GM12875 (cell line): ENCODE measurements at regions not wholly inside any gene's neighbourhood (a gene's known extent, or its start where the extent isn't known, plus 50 kb on each side); places are given as distances from the start of the nearest gene placed in this dataset.

Experiments
- H3K4me3 ChIP-seq: one replicate; pipeline ENCODE4 v1.5.1; 2011; ENCODE audit warnings: low read depth, low read length, control low read depth
- CTCF ChIP-seq: IDR thresholded peaks from 2 replicates; pipeline ENCODE4 v1.5.1; 2011; ENCODE audit warnings: low read depth, mild to moderate bottlenecking, control low read depth, inconsistent platforms, low read length, moderate library complexity, borderline replicate concordance; ENCODE audit not compliant: insufficient read depth

DNA sequence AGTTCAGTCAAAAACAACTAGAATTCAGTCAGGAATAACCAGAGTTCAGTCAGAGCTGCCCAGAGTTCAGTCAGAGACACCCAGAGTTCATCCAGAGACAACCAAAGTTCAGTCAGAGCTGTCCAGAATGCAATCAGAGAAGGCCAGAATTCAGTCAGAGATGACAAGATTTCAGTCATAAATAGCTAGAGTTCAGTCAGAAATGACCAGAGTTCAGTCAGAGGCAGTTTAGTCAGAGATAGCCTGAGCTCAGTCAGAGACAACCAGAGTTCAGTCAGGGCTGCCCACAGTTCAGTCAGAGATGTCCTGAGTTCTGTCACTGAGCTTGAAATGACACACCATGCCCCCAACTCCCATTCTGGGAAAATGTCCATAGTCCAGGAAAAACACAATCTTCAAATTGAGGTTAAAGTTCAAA lies 1102.8 kb downstream of the BCL11B start:
- H3K4me3 ChIP-seq: no peak overlapping the region
- no peak for TF ChIP-seq CTCF

- no peak overlapping the region for H3K4me3 ChIP-seq
- TF ChIP-seq CTCF: no peak
Observed at GRCh38 chr14:98170575-98170974, 1101.4 kb downstream of the BCL11B start.

DNA sequence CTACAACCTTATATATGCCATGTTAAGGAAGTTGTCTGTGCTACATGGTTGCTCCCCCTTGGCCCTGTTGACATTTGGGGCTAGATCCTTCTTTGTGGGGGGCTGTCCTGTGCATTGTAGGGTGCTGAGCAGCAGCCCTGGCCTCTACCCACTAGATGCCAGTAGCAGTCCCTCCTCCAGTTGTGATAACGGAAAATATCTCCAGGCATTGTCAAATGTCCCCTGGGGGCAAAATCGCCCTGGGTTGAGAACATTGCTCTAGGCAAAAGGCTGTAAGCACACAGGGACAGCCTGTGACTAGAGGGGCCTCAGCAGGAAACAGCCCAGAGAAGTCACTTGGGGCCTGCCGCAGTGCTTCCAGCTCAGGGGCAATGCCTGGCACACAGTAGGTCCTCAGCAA lies 1100.3 kb downstream of the BCL11B start:
- no peak for TF ChIP-seq CTCF
- H3K4me3 ChIP-seq: no peak overlapping the region

DNA sequence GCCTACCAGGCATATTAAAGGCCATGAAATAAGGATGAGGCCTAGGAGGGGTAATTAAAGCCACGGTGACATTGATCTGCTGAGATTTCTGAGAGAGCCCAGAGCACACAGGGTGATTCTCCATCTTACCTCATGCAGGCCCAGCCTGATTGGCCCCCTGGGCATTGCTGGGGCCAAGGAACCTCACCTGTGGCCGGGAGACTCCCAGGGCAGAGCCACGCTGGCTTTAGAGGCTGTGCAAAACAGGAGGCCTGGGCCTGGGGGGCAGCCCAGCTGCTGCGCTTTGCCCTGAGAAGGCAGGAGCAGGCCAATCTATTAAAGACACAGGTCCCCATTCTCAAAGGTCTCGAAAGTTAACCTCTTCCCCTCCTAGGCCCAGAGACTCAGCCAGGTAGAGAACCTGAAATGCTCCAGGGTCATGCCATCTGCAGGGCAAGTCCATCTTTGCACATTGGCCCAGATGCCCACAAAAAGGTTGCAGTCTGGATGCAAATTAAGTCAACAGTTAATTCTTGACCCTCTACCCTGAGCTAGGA lies 1099.7 kb downstream of the BCL11B start:
- TF ChIP-seq CTCF: no peak

DNA sequence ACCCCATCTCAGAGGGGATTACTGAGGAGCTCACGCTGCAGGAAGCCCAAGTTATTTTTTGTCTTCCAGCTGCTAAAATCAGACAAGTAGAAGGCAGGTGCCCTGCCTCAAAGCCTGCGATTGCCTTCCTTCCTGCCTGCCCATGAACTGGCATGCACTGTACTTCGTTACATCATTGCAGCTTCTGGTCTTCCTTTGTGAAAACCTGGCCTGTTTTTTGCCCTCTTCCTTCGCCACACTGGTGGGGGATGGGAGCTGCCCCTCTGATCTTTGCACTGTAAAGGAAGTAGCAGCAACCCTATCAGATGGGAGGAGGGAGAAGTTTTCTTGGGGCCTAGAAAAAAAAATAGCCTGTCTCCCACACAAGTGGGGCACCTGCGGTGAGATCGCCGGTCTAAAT lies 1098.7 kb downstream of the BCL11B start:
- TF ChIP-seq CTCF: no peak
- H3K4me3 ChIP-seq: no peak overlapping the region

More for the DNA sequence above, 1099.7 kb downstream of the BCL11B start:
- H3K4me3 ChIP-seq: no peak overlapping the region

GRCh38 chr14:98174041-98174440 lies 1098.0 kb downstream of the BCL11B start:
- no peak for TF ChIP-seq CTCF
- H3K4me3 ChIP-seq: no peak overlapping the region

- TF ChIP-seq CTCF: no peak
- H3K4me3 ChIP-seq: no peak overlapping the region
Observed at GRCh38 chr14:98175436-98175835, 1096.6 kb downstream of the BCL11B start.
